Sciatic nerve (tissue), 2 donors: ENCODE measurements at regions not wholly inside any gene's neighbourhood (a gene's known extent, or its start where the extent isn't known, plus 50 kb on each side); places are given as distances from the start of the nearest gene placed in this dataset.
"Not testable (repeated sequence)": the region's sequence is repeated elsewhere in the genome, so short reads cannot be mapped to it uniquely, and the experiment has no call there.

ENCODE experiments used
- ATAC-seq: fragments of 200-7000 bp; cut with Tn5 transposase; one replicate; pipeline ENCODE4 v1.9.1; 2020; ENCODE audit warnings: mild to moderate bottlenecking, moderate library complexity
- DNase-seq: peaks from one replicate; pipeline ENCODE4 v3.0.0-alpha.2; 2020; ENCODE audit warnings: low spot score
- intact Hi-C: fragments of 100-400 bp; cut with DNase I; formaldehyde crosslinking; loops from one replicate; pipeline ENCODE4 v1.14.2; 2022
- donor health status: DM: no; HTN: no; CAD: no.
- donor health status: DM: no; HTN: no; CAD: no.

DNA sequence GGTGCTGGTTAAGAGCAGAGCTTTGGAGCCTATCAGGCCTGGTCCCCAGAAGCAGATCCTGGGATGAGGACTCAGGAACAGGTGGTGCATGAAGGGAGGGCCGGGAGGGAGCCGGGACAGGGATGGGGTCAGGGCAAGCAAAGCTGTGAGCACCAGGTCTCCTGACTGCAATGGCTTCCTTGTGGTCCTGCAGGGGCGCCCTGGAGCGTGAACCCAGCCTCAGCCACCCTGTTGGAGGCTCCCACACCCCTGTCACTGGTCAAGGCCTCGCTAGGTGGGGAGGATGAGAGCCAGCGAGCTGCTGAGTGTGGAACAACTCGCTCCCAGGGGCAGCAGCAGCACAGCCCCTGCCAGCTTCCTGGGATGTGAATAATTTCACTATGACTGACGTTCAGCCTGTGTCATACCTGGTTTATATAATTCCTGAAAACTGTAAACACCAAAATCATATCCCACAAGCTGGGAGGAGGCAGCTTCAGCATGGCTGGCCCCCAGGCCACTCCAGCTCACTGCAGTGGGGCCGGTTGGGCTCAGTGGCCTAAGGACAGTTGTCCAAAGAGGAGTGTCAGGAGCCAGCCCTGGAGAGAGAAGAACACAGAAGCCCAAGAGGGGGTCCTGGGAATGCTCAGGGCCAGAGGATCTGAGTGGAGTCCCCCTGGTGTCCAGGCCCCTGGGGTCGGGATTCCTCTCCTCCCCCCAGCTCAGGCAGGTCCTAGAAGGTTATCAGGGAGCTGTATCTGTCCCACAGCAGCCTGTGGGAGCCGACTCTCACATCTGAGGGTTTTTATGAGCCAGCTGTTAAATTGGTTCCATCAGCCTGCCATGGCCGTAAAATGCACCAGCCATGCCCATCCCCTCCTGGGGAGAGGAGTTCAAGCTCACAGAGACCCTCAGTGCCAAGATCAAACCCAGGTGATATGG is 272.9 kb downstream of the ADGRD1 start:
- DNase-seq (no peak), ATAC-seq (no peak)
- intact Hi-C loops = no loop called here

DNA sequence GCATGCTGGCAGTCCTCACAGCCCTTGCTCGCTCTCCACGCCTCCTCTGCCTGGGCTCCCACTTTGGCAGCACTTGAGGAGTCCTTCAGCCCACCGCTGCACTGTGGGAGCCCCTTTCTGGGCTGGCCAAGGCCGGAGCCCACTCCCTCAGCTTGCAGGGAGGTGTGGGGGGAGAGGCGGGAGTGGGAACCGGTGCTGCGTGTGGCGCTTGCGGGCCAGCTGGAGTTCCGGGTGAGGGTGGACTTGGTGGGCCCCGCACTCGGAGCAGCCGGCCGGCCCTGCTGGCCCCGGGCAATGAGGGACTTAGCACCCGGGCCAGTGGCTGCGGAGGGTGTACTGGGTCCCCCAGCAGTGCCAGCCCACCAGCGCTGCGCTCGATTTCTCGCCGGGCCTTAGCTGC is 273.9 kb downstream of the ADGRD1 start:
- DNase-seq, ATAC-seq, intact Hi-C loops: not testable (repeated sequence)

GRCh38 chr12:131229079-131229425 is 275.3 kb downstream of the ADGRD1 start:
- intact Hi-C loops, DNase-seq, ATAC-seq: not testable (repeated sequence)

- ATAC-seq = peak; percentile 46
- intact Hi-C loops = no loop called here
- no peak for DNase-seq
Observed at GRCh38 chr12:131229426-131230339, 276.0 kb downstream of the ADGRD1 start.

DNA sequence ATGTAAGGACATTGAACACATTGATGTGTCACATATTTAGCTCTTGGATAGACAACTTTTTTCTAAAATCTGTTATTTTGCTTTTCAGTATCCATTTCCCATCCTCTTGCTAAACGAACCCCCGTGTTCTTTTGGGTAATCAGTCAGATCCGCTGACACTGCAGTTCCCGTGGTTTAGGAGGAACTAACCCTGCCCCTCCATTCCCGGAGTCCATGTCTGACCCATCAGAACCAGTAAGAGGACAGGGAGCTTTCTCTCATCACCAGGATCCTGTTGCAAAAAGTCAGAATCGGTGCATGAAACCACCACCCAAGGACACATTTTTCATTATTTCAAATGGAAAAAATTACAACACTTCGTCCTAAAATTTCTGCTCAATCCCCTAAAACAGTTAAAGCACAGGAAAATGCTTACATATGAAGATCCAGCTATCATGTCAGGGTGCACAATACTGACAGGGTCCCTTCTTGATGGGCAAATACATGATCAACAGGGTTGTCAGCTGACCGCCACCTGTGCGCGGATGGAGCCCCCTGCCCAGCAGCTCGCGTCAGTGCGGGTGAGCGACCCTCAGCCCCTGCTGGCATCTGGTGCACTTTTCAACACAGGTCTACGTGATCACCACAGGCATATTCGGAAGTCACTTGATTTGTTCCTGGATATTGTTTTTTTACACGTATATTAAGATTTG is 276.8 kb downstream of the ADGRD1 start:
- DNase-seq = no peak
- intact Hi-C loops = no loop called here
- peak; percentile 17 for ATAC-seq

DNA sequence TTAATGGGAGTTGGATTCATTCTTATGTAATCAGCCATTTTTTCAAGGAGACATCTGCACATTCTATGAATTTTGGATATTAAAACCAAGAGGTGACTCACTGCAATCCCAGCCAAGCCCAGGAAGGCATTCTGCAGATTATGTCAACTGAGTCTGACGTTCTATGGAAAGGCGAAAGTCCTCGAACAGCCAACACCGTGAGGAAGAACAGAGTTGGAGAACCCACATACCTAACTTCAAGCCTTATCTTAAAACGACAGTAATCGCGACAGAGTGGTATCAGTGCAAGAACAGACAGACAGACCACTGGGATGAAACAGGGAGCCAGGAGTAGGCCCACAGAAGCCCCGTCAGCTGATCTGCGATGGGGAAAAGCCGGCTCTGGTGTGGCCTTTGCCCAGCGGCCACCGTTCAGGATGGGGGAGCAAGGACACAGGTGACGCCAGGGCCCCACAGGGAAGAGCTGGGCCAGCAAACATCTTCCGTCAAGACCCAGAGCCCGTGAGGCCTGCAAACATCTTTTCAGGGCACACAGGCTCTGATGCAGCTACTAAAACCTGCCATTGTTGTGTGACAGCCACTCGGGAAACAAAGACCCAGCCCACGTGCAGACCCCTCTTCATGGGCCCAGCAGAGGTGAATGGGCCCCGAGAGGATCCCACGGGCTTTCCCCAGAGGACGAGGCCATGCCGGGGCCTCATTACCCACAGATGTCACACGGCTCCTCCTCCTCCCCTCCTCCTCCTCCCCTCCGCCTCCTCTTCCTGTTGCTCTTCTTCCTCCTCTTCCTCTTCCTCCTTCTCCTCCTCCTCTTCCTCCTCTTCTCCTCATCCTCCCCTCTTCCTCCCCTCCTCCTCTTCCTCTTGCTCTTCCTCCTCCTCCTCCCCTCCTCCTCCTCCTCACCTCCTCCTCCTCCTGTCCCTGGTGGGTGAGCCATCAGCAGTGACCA is 277.6 kb downstream of the ADGRD1 start:
- DNase-seq = no peak
- intact Hi-C loops = no loop called here
- no peak for ATAC-seq

DNA sequence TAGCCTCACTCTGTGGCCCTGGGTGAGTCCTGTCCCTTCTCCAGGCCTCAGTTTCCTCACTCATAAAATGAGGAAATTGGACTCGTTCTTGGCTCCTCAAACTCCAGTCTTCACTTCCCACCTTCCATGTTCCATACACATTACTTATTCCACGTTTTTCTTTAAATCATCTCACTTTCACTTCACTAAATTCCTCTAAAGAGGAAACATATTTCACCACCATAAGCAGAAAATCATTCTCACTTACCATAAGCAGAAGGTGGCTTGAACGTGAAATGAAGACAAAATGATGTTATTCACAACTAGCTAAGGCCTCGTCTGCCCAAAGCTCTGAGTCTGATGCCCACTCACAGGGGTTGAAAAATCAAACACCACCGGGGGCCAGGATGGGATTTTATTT is 278.3 kb downstream of the ADGRD1 start:
- no peak for ATAC-seq
- intact Hi-C loops = no loop called here

DNA sequence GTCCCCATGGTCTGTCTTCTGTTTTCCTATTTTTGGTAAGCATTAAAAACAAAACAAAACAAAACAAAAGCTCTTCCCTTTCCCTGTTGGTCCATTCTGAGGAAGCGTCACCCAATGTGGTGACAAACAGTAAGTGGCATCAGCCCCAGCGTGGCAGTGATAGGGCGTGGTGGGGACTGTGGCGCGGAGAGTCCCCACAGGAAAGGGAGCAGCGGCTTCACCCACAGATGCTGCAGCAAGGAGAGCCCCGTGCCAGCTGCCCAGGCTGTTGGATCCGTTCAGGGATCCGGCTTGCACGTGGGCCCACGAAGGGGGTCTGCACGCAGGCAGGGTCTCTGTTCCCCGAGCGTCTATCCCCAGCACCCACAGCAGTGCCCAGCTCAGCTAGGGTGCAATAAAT is 279.2 kb downstream of the ADGRD1 start:
- DNase-seq, ATAC-seq, intact Hi-C loops: not testable (repeated sequence)

More for the DNA sequence above, 278.3 kb downstream of the ADGRD1 start:
- no peak for DNase-seq

GRCh38 chr12:131233850-131234789 is 280.4 kb downstream of the ADGRD1 start:
- intact Hi-C loops, DNase-seq, ATAC-seq: not testable (repeated sequence)

GRCh38 chr12:131234841-131235271 is 281.1 kb downstream of the ADGRD1 start:
- intact Hi-C loops, ATAC-seq, DNase-seq: not testable (repeated sequence)

DNA sequence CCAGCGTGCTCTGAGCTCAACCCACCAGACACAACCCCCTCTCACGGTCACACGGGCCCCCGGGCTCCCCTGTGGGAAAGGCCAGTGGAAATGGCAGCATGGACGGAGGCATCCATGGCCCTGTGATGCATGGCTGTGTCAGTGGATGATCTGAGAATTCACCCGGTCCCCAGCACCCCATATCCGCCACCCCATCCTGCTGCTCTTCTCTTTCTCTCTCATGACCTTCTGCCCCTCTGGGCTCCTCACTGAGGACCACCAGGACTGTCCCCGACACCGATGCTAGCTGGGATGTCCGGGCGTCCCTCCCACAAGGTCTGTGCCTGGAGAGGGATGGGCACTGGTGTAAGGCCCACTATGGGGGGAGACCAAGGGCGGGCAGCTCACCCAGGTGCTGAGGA is 282.2 kb downstream of the ADGRD1 start:
- intact Hi-C loops = no loop called here
- ATAC-seq = no peak
- DNase-seq = no peak

DNA sequence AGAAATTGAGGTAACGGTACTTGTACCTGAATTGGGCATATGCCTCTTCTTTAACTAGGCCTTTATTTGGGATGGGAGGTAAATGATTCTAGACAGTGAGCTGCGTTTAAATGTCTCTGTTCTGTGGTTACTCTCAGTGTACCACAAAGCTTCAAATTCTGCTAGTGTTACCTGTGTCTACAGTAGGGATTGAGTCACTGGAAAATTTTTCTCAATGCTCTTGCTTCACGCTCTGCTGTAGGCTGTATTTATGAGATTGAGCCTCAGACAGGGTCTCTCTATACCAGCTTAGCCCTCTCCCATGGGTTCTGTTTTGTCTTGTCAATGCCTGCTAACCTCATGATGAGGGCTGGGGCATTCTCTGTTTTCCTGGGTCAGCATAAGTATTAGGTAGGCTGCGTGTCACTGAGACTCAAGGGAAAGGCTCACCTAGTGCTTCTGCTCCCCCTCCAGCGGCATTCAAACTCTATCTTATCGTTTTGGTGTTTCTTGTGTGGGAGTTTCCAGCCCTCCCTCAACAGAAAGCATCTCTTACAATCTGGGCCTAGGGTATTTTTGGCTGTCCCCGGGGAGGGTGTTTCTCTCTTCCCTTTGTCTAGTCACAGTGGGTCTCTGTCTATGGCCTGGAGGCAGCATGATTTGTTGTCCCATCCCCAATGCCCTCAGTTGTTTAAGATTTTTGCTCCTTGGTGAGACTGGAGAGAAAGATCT is 285.8 kb downstream of the ADGRD1 start:
- ATAC-seq (no peak), DNase-seq (no peak)
- intact Hi-C loops = no loop called here

DNA sequence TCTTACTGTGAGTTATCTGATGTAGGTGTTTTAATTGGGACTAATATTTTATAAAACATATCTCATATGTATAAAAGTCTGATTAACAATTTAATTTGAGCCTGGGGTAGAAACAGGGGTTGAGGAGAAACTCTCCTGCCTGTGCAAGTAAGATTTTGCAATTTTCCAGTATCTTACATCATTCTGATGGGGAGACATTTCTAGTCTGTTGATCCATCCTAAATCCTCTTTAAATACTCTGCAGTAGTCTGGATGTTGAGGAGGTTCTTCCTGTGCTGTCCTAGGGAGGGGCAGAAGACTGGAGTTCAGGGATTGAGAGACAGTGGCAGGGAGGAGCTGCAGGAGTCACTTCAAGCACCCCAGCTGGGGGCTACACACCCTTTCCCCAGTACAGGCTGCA is 287.8 kb downstream of the ADGRD1 start:
- intact Hi-C loops = no loop called here
- DNase-seq (no peak), ATAC-seq (no peak)

GRCh38 chr12:131242741-131243496 is 289.2 kb downstream of the ADGRD1 start:
- ATAC-seq (no peak), DNase-seq (no peak)
- intact Hi-C loops = no loop called here

- DNase-seq, ATAC-seq, intact Hi-C loops: not testable (repeated sequence)
Observed at GRCh38 chr12:131244157-131244688, 290.5 kb downstream of the ADGRD1 start.
